Colon (tissue), 2 donors: ENCODE measurements at regions not wholly inside any gene's neighbourhood (a gene's known extent, or its start where the extent isn't known, plus 50 kb on each side); places are given as distances from the start of the nearest gene placed in this dataset.

ENCODE experiments used
- FAIRE-seq: peaks from 2 replicates; lab custom pipeline; 2012; peaks lifted over from hg19 to GRCh38; lab: Jason Lieb, UNC
- donor health status: control.
- donor health status: control.

- no peak for FAIRE-seq
Observed at GRCh38 chr5:18113721-18114120, 479.5 kb downstream of the TAF11L14 start.

- no peak for FAIRE-seq
Observed at GRCh38 chr5:18114151-18114757, 480.0 kb downstream of the TAF11L14 start.

- no peak for FAIRE-seq
Observed at GRCh38 chr5:18117968-18118367, 483.7 kb downstream of the TAF11L14 start.

GRCh38 chr5:18119156-18119785, 485.0 kb downstream of the TAF11L14 start:
- no peak for FAIRE-seq

GRCh38 chr5:18141222-18141621, 507.0 kb downstream of the TAF11L14 start:
- FAIRE-seq = no peak

- FAIRE-seq = no peak
Observed at GRCh38 chr5:18142831-18143230, 508.6 kb downstream of the TAF11L14 start.

GRCh38 chr5:18152671-18153070, 518.4 kb downstream of the TAF11L14 start:
- no peak for FAIRE-seq

GRCh38 chr5:18158166-18158565, 523.9 kb downstream of the TAF11L14 start:
- FAIRE-seq = no peak

- no peak for FAIRE-seq
Observed at GRCh38 chr5:18159331-18159730, 525.1 kb downstream of the TAF11L14 start.

- FAIRE-seq = no peak
Observed at GRCh38 chr5:18171684-18172083, 537.4 kb downstream of the TAF11L14 start.

- FAIRE-seq = no peak
Observed at GRCh38 chr5:18179579-18179978, 545.3 kb downstream of the TAF11L14 start.

- FAIRE-seq = no peak
Observed at GRCh38 chr5:18181575-18181974, 547.3 kb downstream of the TAF11L14 start.

- FAIRE-seq = no peak
Observed at GRCh38 chr5:18195910-18196309, 561.6 kb downstream of the TAF11L14 start.

GRCh38 chr5:18197734-18198133, 563.5 kb downstream of the TAF11L14 start:
- FAIRE-seq = no peak

- FAIRE-seq = no peak
Observed at GRCh38 chr5:18202164-18202563, 567.9 kb downstream of the TAF11L14 start.

- FAIRE-seq = no peak
Observed at GRCh38 chr5:18203296-18203695, 569.0 kb downstream of the TAF11L14 start.

- no peak for FAIRE-seq
Observed at GRCh38 chr5:18213666-18214065, 579.4 kb downstream of the TAF11L14 start.

- no peak for FAIRE-seq
Observed at GRCh38 chr5:18216016-18216415, 581.8 kb downstream of the TAF11L14 start.

- no peak for FAIRE-seq
Observed at GRCh38 chr5:18216729-18217128, 582.5 kb downstream of the TAF11L14 start.

- no peak for FAIRE-seq
Observed at GRCh38 chr5:18219241-18219640, 585.0 kb downstream of the TAF11L14 start.

- FAIRE-seq = no peak
Observed at GRCh38 chr5:18220631-18221030, 586.4 kb downstream of the TAF11L14 start.

GRCh38 chr5:18236386-18236785, 602.1 kb downstream of the TAF11L14 start:
- no peak for FAIRE-seq

GRCh38 chr5:18238321-18238720, 604.1 kb downstream of the TAF11L14 start:
- FAIRE-seq = no peak

GRCh38 chr5:18240971-18241370, 606.7 kb downstream of the TAF11L14 start:
- no peak for FAIRE-seq
